ENCODE measurements at regions not wholly inside any gene's neighbourhood (a gene's known extent, or its start where the extent isn't known, plus 50 kb on each side); places are given as distances from the start of the nearest gene placed in this dataset.

DNA sequence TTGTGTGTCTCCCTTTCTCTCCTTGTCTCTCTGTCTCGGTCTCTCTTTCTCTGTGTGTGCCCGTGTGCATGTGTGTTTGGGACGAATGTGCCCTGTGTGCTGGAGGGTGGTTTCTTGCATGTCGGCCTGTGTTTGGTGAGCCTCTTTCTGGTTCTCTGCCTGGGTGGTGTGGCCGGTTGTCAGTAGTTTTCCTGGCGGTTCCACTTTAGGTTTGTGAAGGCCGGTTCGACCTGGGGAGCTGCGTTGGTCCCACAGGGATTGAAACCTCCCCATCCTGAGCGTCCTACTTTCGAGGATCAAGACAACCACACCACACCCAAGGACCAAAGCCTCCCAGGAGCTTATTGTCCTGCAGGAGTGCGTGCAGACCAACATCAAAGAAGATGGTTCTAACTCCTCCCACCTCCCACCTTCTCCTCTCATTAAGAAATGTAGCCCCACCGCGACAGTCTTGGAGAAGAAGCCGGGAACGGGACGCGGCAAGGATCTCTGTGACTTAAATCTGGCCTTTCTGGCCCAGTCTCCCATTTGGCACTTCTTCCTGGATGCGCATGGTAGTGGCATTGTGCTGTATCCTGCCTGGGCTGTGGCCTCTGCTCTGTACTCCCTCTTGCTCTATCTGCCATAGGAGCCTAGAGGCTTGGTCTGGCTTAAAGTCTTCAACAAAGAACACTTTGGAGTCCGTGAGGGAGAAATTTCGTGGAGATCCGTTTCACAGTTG, 1685.0 kb downstream of the TP53TG3F start:
- no peak overlapping the region for H3K4me3 ChIP-seq (ENCODE audit: low read length)
- H3K9me3 ChIP-seq (ENCODE audit: insufficient read depth, low read length): no peaks in the 10 kb centered on the region
- H3K36me3 ChIP-seq (replicated peaks; ENCODE audit: low read depth, low read length): no peaks in the 10 kb centered on the region
- no peaks in the 10 kb centered on the region for H3K79me2 ChIP-seq (ENCODE audit: low read length)
- TF ChIP-seq, protein P1, sequence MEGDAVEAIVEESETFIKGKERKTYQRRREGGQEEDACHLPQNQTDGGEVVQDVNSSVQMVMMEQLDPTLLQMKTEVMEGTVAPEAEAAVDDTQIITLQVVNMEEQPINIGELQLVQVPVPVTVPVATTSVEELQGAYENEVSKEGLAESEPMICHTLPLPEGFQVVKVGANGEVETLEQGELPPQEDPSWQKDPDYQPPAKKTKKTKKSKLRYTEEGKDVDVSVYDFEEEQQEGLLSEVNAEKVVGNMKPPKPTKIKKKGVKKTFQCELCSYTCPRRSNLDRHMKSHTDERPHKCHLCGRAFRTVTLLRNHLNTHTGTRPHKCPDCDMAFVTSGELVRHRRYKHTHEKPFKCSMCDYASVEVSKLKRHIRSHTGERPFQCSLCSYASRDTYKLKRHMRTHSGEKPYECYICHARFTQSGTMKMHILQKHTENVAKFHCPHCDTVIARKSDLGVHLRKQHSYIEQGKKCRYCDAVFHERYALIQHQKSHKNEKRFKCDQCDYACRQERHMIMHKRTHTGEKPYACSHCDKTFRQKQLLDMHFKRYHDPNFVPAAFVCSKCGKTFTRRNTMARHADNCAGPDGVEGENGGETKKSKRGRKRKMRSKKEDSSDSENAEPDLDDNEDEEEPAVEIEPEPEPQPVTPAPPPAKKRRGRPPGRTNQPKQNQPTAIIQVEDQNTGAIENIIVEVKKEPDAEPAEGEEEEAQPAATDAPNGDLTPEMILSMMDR (IDR thresholded peaks at IDR 0.05; ENCODE audit: low read depth, low read length): no peak
- TF ChIP-seq EZH2phosphoT487 (IDR thresholded peaks at IDR 0.05; ENCODE audit: low read depth): no peak
- no peaks in the 10 kb centered on the region for H4K20me1 ChIP-seq (ENCODE audit: insufficient read depth, low read length)
- no peaks in the 10 kb centered on the region for H3K4me1 ChIP-seq (ENCODE audit: low read length)
- H3K27ac ChIP-seq (ENCODE audit: low read length): no peak overlapping the region
- H3K27me3 ChIP-seq (ENCODE audit: low read depth, low read length): no peaks in the 10 kb centered on the region
- no peak overlapping the region for H3K4me2 ChIP-seq (ENCODE audit: low read length)
- H3K9ac ChIP-seq (ENCODE audit: low read length): no peak overlapping the region
- no peak overlapping the region for H2AFZ ChIP-seq (ENCODE audit: low read depth, low read length)

DNA sequence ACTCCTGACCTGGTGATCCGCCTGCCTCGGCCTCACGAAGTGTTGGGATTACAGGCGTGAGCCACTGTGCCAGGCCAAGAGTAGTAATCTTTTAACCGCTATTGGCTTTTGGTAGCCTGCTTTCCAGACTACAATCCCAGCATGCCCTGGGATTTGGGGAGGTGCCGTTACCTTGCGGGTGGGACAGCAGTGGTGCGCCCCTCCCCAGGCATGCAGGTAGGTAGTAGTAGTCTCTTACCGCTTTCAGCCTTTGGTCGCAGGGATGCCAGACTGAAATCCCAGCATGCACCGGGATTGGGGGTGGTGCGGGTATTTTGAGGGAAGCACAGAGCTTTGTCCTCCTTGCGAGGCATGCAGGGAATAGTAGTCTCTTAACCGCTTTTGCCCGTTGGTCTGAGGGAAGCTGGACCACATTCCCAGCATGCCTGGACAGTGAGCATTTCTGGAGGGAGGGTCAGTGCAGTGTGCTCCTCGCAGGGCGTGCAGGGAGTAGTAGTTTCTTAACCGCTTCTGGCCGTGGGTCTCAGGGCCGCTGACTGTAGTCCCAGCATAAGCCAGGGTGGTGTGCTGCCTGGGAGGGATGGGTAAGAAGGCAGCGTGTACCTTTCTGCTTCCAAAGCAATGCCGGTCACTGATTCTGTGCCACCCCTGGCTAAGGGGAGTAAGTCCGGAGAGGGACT, 1686.8 kb downstream of the TP53TG3F start:
- no peak overlapping the region for H2AFZ ChIP-seq (ENCODE audit: low read depth, low read length)
- no peaks in the 10 kb centered on the region for H3K36me3 ChIP-seq (replicated peaks; ENCODE audit: low read depth, low read length)
- H4K20me1 ChIP-seq (ENCODE audit: insufficient read depth, low read length): no peaks in the 10 kb centered on the region
- H3K27me3 ChIP-seq (ENCODE audit: low read depth, low read length): no peaks in the 10 kb centered on the region
- H3K4me2 ChIP-seq (ENCODE audit: low read length): no peak overlapping the region
- TF ChIP-seq, protein P1 (IDR thresholded peaks at IDR 0.05; ENCODE audit: low read depth, low read length): no peak
- TF ChIP-seq EZH2phosphoT487 (IDR thresholded peaks at IDR 0.05; ENCODE audit: low read depth): no peak
- no peak overlapping the region for H3K9ac ChIP-seq (ENCODE audit: low read length)
- no peaks in the 10 kb centered on the region for H3K4me1 ChIP-seq (ENCODE audit: low read length)
- H3K9me3 ChIP-seq (ENCODE audit: insufficient read depth, low read length): no peaks in the 10 kb centered on the region
- H3K79me2 ChIP-seq (ENCODE audit: low read length): no peaks in the 10 kb centered on the region
- no peak overlapping the region for H3K27ac ChIP-seq (ENCODE audit: low read length)
- H3K4me3 ChIP-seq (ENCODE audit: low read length): no peak overlapping the region

DNA sequence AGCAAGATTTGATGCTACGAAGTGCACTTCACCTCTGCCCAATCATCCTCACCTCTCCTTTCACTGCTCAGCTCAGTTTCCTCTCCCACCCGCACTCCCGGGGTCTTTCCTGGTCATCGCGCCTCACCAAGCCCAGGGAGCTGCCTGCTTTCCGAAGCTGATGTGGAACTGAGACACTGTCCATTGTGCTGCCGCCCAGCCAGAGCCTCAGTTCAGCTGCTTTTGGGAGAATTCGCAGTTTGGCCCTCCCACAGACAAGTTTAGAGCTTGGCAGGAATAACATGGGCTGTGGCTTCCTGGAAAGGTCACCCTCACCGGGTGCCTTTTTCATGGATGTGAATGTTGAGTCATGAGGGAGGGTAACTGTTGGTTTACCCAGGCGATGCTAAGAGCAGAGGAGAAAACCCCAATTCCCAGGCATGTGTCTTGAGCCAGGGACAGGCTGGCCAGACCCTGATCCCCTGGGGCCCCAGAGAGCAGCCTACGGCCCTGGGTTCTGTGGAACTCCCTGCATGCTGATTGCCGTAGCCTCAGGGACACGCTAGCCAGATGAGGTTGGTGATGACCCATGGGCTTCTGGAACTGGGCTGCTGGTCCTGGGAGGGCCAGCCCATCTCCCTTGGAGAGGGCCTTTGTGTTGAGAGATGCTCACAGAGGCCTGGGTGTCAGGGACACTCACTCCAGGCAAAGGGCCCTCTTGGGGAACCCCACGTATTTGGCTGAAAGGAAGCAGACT, 1687.5 kb downstream of the TP53TG3F start:
- H3K4me2 ChIP-seq (ENCODE audit: low read length): no peak overlapping the region
- H3K9me3 ChIP-seq (ENCODE audit: insufficient read depth, low read length): no peaks in the 10 kb centered on the region
- H3K27ac ChIP-seq (ENCODE audit: low read length): no peak overlapping the region
- no peaks in the 10 kb centered on the region for H3K27me3 ChIP-seq (ENCODE audit: low read depth, low read length)
- H2AFZ ChIP-seq (ENCODE audit: low read depth, low read length): no peak overlapping the region
- no peaks in the 10 kb centered on the region for H3K79me2 ChIP-seq (ENCODE audit: low read length)
- H4K20me1 ChIP-seq (ENCODE audit: insufficient read depth, low read length): no peaks in the 10 kb centered on the region
- no peak for TF ChIP-seq EZH2phosphoT487 (IDR thresholded peaks at IDR 0.05; ENCODE audit: low read depth)
- TF ChIP-seq, protein P1 (IDR thresholded peaks at IDR 0.05; ENCODE audit: low read depth, low read length): no peak
- H3K4me1 ChIP-seq (ENCODE audit: low read length): no peaks in the 10 kb centered on the region
- no peak overlapping the region for H3K4me3 ChIP-seq (ENCODE audit: low read length)
- H3K9ac ChIP-seq (ENCODE audit: low read length): no peak overlapping the region
- no peaks in the 10 kb centered on the region for H3K36me3 ChIP-seq (replicated peaks; ENCODE audit: low read depth, low read length)

Measured in OCI-LY3 (cell line).